GM19452 (cell line): ENCODE measurements at regions not wholly inside any gene's neighbourhood (a gene's known extent, or its start where the extent isn't known, plus 50 kb on each side); places are given as distances from the start of the nearest gene placed in this dataset.
"Not testable (repeated sequence)": the region's sequence is repeated elsewhere in the genome, so short reads cannot be mapped to it uniquely, and the experiment has no call there.

Experiments
- ATAC-seq: cut with Tn5 transposase; IDR thresholded peaks from one replicate; pipeline ENCODE4 v1.9.1; 2021; ENCODE audit not compliant: unreplicated experiment

DNA sequence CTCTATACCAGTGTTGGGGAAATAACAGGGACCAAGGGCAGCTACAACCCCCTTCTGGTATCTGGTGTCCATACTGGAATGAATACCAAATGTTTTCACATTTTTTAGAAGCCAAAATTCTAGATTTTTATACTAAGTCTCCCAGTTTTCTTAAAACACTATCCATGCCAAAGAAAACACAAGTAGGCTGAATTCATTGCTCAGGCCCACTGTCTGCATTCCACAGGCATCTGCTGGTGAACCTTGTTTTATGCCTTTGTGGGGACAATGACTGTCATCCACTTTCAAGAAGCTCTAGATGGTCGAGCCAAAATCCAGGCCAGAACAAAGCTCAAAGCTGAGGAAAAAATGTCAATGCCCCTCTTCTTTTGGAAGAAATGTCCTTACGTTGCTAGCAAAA lies 213.4 kb upstream of the RASGEF1B start:
- no peak for ATAC-seq

DNA sequence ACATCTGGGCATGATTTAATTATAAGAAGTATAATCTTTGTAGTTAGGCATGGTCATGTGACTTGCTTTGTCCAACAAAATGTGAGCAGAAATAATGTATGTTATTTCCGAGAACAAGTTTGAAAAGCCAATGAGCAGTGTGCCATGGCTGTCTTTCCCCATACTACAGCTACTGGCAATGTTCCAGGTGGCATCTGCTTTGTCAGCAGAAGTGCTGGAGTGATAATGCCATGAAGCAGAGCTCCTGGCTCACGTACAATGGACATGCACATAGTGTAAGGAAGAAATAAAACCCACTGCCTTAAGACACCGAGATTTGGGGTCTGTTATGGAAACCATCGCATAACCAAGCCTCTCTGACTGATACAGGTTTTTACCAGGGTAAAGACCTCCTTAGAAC lies 212.6 kb upstream of the RASGEF1B start:
- ATAC-seq, result no peak

DNA sequence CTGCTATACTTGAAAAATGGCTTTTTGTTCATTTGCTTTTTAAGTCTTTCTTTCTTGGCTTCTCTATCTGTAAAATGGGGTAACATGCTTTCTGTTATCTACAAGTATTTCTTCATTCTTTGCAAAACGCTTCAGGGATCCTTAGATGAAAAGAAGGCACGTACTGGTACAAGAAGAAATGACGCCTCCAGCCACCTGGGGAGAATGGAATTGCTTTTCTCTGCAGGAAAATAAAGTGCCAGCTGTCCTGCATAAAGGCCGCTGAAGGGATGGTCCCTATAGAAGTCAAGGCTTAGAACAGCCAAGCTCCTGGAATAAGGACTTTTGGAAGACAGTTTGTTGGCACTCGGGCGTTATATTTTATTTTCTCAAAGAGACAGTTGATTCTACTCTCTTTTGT lies 210.8 kb upstream of the RASGEF1B start:
- ATAC-seq, result no peak

DNA sequence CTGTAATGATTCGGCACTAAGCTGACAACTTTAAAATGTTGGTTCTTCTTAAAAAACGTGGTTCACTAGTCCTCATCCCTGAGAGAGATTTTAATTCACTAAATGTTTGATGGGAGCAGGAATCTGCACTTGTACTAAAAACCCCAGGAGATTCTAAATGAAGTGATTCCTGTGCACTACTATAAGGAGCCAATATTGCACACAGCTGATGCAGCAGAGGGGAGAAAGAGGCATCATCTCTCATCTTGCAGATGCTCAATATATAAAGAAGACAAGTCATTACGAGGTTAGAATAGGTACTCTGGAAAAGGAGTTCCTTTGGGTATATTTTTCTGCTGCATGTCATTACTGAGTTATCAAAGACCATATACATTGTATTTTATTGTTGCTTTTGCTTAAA lies 207.6 kb upstream of the RASGEF1B start:
- no peak for ATAC-seq

DNA sequence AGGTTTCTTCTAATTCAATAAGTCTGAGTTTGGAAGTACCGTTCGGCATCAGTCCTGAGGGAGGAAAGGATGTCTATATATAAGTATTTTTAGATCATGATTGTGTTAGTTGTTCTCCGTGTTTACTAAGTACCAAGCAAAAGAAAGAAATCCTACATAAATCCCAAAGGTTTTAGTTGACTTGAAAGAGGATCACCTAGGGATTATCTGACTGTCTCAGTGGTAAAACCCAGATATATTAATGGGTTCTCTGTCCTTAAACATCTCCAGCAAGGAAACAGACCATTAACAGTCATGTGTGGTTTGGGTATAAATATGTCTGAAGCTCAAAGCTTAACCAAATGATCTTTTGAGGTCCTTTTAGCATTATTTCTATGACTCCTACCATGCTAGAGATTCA lies 207.1 kb upstream of the RASGEF1B start:
- ATAC-seq, result no peak

DNA sequence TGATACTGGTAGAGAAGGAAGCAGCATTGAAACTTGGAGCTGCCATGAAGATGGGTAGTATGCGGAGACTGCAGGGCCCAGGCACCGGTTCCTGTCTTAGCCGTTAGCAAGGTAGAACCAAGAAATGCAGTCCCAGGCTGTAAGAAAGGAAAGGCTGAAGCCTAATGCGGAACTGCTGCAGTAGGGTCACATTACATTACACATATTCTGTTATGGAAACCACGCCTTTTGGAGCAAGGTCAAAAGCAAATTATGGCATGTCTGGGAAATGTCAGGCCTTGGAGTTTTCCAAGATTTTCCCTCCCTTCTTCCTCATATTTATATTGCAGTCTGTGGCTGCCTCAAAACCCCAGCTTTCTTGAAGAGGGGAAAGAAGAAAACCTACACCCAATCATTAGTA lies 204.8 kb upstream of the RASGEF1B start:
- no peak for ATAC-seq

DNA sequence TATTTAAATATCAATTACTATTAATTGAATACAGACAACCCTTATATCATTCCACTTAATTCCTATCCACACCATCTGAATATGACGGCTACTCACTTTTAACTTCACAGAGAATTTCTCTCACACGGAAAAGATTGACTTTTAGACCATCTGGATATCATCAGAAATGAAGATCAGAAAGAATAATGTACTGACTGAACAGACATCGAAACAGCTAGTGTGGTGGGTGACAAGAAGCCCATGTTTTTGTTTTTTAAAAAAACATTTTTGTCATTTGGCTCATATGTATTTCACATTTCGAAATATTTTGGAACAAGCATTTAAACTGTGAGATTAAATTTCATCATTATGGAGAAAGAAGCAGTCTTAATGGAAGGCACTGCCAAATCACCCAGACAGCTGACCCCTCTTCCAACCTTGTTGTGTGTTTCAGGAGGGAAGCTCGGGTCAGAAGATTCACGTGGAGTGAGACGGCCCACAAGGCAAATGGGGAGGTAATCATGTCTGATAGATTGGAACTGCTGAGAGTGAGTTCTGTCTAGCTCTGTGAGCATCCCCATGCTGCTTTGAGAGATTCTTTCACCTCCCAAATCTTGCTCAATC lies 204.2 kb upstream of the RASGEF1B start:
- no peak for ATAC-seq

DNA sequence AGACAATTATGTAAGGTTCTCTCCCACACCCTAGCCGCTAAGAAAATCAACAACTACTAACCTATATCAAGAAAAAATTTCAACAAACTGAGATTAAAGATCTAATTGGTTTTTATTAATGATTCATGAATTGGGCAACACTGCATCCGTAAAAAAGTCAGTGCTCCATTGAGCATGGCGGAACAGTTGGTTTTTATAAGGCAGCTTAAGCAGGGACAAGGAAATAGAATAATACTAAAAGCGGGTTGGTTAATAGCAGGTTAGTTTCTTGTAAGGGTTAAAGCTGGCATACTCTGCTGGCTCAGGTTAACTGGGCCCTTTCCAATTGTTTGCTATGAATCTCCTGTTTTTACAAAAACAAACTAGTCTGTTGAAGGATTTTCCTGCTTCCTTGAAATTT lies 202.3 kb upstream of the RASGEF1B start:
- ATAC-seq, result no peak

DNA sequence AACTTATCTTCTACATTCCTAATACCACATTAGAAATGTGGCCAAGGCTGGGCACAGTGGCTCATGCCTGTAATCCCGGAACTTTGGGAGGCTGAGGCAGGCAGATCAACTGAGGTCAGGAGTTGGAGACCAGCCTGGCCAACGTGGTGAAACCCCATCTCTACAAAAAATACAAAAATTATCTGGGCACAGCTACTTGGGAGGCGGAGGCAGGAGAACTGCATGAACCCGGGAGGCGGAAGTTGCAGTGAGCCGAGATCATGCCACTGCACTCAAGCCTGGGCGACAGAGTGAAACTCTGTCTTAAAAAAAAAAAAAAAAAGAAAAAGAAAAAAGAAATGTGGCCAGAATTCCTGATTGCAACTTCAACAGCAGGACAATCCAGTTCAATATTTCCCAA lies 196.6 kb upstream of the RASGEF1B start:
- ATAC-seq, result not testable (repeated sequence)

DNA sequence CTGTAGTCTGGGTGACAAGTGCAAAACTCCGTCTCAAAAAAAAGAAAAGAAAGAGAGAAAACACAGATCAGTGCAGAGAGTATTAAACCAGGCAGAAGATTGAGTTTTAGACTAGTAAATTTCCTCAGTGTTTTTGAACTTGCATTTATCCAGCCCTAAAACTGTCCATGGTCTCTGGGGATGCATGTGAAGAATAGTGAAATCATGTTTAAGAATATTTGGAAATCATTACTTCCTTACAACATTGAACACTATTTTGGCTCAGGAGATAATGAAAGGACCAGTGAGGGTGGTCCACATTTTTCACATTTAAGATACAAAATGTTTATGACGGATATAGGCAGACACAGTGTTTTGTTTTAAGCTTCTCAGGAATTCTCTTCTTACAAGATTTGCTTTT lies 195.8 kb upstream of the RASGEF1B start:
- no peak for ATAC-seq

DNA sequence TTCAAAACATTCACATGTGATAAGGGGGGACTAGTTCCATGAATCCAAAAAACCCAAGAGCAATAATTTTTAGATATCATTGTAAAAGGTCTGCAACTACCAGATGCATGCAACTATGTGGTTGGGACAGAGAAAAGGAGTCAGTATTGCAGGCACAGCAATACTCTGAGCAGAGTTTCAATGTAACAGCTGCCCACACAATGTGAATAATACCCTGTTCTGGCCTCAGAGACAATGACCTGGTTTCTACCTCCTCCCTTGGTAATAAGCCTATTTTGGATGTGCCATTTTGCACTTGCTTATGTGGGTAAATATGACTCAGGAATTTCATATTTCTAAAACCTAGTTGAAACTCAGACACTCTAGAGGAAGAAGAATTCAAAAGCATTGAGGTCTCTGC lies 194.8 kb upstream of the RASGEF1B start:
- no peak for ATAC-seq

DNA sequence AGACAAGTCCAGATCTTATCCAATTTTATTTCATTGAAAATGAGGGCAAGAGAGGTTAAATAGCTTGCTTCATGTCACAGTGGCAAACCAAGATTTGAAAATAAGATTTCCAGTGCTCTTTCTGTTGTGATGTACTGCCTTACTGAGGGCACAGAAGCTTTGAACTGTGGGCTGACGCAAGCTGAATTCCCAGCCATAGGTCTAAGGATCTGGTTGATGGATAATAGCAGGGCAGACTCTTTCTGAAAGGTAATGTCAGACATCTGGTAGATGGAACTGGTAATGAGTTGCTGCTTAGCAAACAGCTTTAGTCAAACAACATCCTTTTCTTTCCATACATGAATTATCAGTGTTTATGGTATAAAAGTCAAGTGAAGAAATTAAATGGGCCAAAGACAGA lies 193.9 kb upstream of the RASGEF1B start:
- no peak for ATAC-seq

DNA sequence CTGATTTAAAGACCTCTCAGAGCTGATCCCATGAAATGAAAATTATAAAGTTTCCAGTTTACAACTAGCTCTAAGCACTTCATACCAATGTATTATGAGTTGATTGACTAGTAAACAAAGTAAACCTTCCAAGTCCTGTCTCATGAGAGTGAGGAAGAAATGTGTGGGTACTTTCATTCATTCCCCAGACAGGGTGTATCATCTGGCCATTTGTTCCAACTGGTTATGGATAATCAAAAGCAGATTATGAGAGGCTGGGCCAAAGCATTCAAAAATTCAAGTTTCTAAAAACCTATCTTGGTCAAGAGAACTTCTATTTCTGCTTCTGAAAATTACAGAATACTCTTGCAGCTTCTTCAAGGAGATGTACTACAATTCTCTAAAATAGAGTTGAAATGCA lies 193.3 kb upstream of the RASGEF1B start:
- ATAC-seq, result no peak

DNA sequence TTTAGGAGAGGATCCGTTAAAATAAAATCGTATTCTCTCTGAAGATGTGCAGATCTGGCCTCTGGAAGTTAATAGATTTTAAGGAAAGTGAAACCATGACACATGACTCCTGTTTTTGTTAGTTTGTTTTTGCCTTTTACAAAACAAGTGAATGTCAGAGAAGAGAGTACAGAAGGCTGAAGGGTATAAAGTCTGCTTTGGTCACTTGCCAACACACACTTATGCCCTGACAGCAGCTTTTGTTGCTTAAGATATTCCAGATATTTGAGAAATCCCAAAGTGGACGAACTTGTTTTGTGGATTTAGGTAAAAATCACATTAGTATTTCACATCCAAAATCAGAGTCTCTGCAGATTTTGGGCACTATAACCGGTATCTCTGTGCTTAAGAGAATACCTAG lies 192.4 kb upstream of the RASGEF1B start:
- ATAC-seq, result no peak

DNA sequence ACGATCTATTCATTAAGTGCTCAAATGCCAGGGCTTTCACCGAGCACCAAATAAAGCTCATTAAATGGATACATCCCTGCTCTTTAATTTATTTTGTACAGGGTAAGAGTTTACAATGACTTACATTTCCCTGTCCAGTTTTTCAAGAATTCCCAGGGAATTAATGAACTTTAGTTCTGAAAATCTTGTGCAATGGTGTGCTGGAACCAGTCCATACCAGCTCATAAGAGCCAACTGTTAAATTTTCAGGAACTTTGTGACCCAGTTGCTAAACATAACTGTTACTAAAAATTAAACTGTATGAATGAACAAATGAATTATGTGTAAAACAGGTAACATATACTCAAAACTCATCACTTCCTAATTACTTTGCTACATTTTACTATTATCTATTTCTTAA lies 191.7 kb upstream of the RASGEF1B start:
- no peak for ATAC-seq

DNA sequence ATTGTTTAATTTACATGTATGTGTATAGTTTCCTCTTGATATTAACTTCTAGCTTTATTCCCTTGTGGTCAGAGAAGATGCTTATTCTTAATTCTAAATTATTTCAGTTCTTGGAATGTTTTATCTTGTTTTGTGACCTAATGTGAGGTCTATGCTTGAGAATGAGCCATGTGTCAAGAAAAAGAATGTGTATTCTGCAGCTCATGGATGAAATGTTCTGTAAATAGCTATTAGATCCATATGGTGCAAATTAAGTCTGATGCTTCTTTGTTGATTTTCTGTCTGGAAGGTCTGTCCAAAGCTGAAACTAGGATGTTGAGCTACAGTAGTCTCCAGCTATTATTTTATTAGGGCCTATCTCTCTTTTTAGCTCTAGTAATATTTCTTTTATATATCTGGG lies 187.3 kb upstream of the RASGEF1B start:
- ATAC-seq, result no peak

DNA sequence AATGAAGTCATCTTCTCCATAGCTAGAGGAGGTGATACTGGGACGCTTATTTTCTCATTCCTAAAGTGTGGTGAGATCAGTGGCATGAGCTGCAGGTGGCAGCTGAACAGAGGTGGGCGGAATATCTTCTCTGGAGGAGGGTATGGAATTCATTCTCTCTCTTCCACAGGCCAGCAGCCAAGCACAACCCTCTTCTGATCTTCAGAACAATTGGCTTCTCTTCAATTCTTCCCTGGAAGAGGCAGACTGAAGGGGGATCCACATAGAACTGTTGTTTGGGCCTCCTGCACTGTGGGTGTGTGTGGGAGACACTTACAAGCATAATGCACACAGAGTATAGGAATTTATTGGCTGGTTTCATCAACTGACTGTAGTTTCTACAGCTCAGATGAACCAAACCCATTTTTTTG lies 180.4 kb upstream of the RASGEF1B start:
- ATAC-seq, result no peak

DNA sequence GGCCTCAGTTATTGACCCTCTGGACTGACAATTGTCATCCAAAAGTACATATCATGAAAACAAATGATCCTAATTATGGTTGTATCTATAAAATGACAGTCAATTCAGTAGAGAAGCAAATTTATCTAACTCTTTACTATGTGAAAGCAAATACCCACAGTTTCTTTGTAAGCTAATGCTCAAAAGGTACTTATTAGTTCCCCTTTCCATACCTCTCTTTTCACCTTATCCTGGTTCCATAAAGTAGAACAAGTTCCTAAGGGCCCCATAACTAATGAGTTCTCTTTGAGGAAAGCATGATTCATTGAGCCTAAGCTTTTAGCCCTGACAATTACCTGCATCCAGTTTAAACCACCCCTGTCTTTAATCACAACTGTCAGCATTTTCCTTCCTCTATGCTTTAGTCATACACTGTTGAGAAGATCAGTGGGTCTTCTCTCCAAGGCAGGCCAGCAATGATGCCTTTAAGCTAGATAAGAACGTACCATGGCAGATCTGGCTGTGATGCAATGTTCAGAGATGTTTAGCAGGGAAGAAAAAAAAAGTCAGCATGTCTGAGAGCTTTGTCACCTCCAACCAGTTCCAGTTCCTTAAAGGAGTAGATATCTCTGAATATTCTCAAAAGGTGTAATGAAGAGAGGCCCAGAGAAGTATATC lies 179.7 kb upstream of the RASGEF1B start:
- ATAC-seq, result no peak

DNA sequence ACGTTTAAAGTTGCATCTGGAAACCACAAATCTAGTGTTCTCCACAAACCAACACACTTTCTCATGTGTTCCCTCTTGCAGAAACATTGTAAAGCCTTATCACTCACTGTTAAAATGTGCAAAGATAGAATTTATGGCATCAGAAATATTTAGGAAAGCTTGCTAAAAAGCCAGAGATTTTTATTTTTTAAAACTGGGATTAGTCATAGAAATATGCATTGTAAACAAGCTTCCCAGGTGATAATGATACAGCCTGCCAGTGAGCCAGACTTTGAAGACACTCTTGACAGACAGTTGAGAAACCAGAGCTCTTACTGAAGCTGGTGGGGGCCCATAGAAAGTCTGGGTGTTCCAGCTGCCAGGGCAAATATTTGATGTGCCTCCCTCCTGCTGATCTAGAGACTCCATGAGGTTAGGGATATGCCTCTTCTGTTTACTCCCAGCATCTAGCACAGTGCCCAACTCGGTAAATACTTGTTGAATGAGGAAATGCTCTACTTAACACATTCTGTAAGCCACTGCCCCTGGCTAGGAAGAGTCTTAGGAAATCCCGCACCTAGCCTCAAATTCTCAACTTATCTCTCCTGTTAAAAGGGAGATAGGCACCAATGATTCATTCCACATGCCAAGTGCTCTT lies 179.0 kb upstream of the RASGEF1B start:
- no peak for ATAC-seq

DNA sequence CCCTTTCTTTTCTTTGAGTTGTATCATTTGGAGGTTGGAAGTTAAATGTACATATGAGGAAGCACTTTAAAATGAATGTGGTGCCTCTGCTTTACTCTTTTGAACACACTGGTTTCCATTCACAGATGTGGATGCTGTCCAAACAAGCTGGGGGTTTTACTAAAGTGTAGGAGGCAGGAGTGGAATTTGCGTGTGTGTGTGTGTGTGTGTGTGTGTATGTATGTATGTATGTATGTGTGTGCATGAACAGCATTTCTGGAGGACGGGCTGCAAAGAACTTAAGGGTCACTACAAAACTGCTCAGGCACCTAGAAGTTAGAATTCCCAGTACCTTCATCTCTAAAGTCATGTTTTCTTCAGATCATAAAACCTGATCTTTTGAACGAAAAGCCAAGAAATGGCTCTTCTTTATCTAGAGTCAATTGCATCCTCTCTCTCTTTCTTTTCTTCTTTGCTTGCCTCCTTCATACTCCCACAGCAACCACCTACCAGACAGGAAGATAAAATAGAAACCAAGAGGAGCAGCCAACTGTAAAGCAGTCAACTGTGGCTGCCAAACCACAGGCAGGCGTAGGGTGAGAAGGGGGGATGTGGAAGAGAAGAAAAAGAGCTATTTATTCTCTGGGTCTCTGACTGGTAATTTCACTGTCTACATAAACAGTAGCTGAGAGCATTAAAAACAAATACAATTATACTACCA lies 177.0 kb upstream of the RASGEF1B start:
- ATAC-seq, result peak; percentile 98

DNA sequence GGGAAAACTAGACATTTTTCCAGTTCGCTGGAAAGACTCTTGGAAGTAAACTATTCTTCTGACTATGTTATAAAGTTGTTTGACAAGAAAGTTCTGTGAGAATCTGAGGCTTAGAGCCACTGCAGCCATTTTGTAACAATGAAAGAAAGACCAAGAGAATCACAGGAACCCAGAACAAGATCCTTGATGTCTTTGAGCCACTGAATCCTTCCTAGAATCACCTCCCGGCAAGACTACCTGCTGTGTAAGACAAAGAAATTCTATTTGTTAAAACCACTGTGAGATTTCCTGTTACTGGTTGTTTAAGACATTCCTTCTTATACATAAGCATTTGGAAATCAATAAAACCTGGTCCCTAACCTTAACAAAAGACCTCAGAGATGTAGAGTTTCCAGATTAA lies 175.7 kb upstream of the RASGEF1B start:
- no peak for ATAC-seq

DNA sequence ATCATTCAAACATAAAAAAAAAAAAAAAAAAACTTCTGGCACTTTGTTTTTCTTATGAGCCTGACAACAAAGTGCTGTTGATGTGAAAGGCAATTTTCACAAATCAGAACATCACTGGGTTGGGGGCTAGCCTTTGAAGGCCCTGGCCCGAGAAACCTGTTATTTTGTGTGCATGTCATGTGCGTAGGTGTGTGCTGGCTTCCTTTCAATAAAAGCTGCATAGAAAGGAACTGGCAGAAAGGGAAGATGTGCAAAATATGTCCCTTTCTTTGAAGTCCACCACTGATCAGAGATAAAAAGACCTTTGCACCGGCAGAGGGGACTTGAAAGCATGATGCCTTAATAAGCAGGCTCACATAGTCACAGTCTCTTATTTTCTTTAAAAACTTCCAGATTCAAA lies 170.8 kb upstream of the RASGEF1B start:
- ATAC-seq, result no peak
